ENCODE measurements at regions not wholly inside any gene's neighbourhood (a gene's known extent, or its start where the extent isn't known, plus 50 kb on each side); places are given as distances from the start of the nearest gene placed in this dataset.
A peak's percentile ranks its signal among the peaks of the same experiment; 100 is the strongest.

DNA sequence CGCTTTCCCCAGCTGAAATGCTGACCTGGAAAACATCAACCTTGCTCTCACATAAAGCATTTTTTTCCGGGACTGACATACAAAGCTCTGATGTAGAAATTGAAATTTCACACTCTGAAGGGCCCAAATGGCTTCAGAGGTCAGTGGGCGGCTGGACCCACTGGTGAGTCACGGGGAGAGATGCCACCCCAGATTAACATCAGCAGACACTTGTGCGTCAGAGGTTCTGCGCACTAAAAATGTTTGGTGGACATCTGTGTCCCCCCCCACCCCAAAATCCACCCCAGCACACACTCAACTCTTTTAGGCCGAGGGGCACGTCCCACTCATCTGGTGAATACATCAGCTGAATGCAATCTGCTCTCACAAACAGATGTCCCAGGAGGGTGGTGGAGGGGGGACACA lies 208.9 kb downstream of the ASB1 start:
- TF ChIP-seq, protein P1, sequence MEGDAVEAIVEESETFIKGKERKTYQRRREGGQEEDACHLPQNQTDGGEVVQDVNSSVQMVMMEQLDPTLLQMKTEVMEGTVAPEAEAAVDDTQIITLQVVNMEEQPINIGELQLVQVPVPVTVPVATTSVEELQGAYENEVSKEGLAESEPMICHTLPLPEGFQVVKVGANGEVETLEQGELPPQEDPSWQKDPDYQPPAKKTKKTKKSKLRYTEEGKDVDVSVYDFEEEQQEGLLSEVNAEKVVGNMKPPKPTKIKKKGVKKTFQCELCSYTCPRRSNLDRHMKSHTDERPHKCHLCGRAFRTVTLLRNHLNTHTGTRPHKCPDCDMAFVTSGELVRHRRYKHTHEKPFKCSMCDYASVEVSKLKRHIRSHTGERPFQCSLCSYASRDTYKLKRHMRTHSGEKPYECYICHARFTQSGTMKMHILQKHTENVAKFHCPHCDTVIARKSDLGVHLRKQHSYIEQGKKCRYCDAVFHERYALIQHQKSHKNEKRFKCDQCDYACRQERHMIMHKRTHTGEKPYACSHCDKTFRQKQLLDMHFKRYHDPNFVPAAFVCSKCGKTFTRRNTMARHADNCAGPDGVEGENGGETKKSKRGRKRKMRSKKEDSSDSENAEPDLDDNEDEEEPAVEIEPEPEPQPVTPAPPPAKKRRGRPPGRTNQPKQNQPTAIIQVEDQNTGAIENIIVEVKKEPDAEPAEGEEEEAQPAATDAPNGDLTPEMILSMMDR (IDR thresholded peaks at IDR 0.05 in 8 of 11, conservative IDR thresholded peaks at IDR 0.05 in 3 of 11), result no peak
- TF ChIP-seq POLR2A (IDR thresholded peaks at IDR 0.05), result no peak
- no peak for TF ChIP-seq POLR2AphosphoS5 (IDR thresholded peaks at IDR 0.05)
- DNase-seq, result no peak
- Histone ChIP-seq H3K4me1 (no peaks in the 10 kb centered on the region), H3K9me3 (no peaks in the 10 kb centered on the region), H3K36me3 (no peaks in the 10 kb centered on the region), H3K27me3 (replicated peaks in 1 of 7) (peaks cover 0 to 31% (median 0%) of the 10 kb centered on the region in 7 donors), H3K27ac (no peak overlapping the region), H3K4me3 (no peak overlapping the region)
- 82 to 91% (median 84%) methylated on average over 6 to 8 of the region's 8 CpGs for WGBS, 5 donors
- intact Hi-C loops (cut with DNase I; ENCODE audit: low total_unique reads), result no loop called here

DNA sequence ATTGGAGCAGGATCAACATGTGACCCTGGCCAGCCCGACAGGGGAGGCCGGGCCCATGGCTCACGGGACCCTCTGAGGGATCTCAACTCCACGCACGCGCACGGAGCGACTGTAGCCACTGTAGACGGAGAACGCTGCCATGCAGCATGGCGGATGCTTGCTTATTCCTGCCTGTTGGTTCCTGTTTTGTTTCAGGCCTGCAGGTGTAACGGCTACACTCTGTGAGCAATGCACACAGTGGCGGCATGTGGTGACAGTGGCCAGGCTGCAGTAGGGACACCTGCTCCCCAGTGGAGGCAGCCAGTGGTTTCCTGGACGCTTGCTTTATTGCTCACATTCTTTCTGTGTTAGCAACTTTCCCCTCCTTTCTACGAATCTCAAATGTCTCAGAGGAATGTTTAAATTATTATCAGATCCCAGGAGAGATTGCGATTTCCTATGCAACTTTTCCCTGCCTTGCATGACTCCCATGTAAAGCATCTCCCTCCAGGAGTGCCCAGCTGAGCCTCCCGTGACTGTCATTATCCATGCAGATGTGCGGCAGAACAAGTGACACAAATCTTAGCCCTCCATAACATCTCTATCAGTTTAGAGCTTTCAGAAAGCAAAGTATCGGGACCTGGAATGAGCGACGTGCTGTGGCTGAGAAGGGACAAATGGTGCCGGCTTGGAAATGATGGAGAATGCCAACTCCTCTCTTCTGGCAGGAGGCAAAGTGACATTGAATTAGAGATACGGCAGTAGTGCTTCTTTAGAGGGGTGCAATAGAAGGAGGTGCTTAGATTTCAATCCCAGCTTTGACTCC lies 209.7 kb downstream of the ASB1 start:
- 81 to 83% (median 82%) methylated on average over 23 of the region's 23 CpGs for WGBS, 5 donors
- DNase-seq, result no peak
- TF ChIP-seq POLR2A (IDR thresholded peaks at IDR 0.05) (no peak), POLR2AphosphoS5 (IDR thresholded peaks at IDR 0.05) (no peak)
- TF ChIP-seq, protein P1 (IDR thresholded peaks at IDR 0.05 in 8 of 11, conservative IDR thresholded peaks at IDR 0.05 in 3 of 11), result no peak
- Histone ChIP-seq H3K9me3 (no peaks in the 10 kb centered on the region), H3K27me3 (replicated peaks in 1 of 7) (peaks cover 0 to 31% (median 0%) of the 10 kb centered on the region in 7 donors), H3K36me3 (no peaks in the 10 kb centered on the region), H3K4me1 (no peaks in the 10 kb centered on the region), H3K4me3 (no peak overlapping the region), H3K27ac (no peak overlapping the region)
- intact Hi-C loops (cut with DNase I; ENCODE audit: low total_unique reads), result no loop called here

DNA sequence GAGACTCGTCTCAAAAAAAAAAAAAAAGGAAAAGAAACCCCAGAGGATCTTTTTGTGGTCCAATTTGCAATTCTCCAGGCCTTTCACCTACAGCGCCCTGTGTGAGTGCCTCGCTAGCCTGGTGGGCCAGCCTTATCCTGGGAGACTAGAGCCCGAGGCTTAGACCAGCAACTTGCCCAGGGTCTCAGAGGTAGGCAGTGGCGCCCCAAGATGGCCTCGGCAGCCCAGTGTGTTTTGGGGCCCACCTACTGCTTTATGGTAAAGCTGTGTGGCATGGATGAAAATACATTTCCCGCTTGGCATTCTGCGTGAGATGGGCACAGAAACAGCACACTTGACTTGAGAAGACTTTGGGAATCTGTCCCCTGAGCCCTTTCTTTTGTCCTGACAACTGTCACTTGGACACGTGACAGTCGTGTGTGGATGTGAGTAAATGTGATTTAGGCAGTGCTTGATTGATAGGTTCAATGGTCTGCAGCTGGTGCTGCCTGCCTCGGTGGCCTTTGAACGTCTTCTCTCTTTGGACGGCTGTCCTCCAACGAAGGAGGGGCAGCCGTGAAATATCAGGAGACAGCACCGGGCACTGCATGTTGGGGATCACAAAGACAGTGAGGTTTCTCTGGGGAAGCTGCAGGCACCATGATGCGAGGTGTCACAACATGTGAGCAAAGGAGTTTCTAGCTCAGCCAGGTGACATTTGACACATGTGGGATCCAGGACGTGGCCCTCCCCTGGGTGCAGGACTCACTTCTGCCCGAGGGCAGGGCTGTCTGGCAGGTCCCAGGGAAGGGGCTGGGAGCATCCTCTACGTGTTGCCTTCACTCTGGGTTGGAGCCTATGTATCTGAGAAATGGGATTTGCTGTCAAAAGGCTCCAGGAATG lies 209.5 kb upstream of the TWIST2 start:
- DNase-seq, result peak; percentile 34
- 76 to 84% (median 77%) methylated on average over 19 to 20 of the region's 20 CpGs for WGBS, 5 donors

More for the DNA sequence above, 209.5 kb upstream of the TWIST2 start:
- Histone ChIP-seq H3K9me3 (no peaks in the 10 kb centered on the region), H3K36me3 (no peaks in the 10 kb centered on the region), H3K4me1 (no peaks in the 10 kb centered on the region), H3K27me3 (replicated peaks in 1 of 7) (peaks cover 0 to 23% (median 0%) of the 10 kb centered on the region in 7 donors), H3K27ac (no peak overlapping the region), H3K4me3 (no peak overlapping the region)
- TF ChIP-seq, protein P1 (IDR thresholded peaks at IDR 0.05 in 8 of 11, conservative IDR thresholded peaks at IDR 0.05 in 3 of 11), result no peak
- TF ChIP-seq POLR2AphosphoS5 (IDR thresholded peaks at IDR 0.05) (no peak), POLR2A (IDR thresholded peaks at IDR 0.05) (no peak)
- intact Hi-C loops (cut with DNase I; ENCODE audit: low total_unique reads), result no loop called here

Measured in spleen (tissue), 11 donors.